GM12873 (cell line): ENCODE measurements at regions not wholly inside any gene's neighbourhood (a gene's known extent, or its start where the extent isn't known, plus 50 kb on each side); places are given as distances from the start of the nearest gene placed in this dataset.

ENCODE experiments used
- TF ChIP-seq, protein P1 (sequence below): IDR thresholded peaks from 2 replicates; pipeline ENCODE4 v1.5.1; 2012; ENCODE audit warnings: low read depth, mild to moderate bottlenecking, moderate library complexity, low read length, control low read depth; ENCODE audit not compliant: insufficient read depth; ENCODE audit errors: missing control alignments

DNA sequence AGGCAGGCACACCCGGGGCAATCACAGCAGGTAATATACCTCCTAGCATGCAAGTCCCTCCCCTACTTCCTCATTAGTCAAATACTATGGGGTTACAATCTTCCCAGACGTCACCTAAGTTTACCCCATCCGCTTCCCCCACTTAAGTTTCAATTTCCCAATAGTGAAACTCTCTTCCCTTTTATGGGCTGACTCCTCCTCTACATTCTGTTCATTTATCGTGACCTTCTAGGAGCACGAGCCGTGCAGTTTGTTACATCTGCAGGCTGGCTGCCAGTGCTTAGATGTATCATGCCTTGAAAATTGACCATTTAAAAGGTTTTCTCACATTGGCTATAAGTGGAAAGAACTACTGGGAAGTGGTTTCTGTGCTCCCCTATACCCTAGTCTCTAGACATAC lies 1357.8 kb upstream of the CRIM1 start:
- TF ChIP-seq, protein P1, sequence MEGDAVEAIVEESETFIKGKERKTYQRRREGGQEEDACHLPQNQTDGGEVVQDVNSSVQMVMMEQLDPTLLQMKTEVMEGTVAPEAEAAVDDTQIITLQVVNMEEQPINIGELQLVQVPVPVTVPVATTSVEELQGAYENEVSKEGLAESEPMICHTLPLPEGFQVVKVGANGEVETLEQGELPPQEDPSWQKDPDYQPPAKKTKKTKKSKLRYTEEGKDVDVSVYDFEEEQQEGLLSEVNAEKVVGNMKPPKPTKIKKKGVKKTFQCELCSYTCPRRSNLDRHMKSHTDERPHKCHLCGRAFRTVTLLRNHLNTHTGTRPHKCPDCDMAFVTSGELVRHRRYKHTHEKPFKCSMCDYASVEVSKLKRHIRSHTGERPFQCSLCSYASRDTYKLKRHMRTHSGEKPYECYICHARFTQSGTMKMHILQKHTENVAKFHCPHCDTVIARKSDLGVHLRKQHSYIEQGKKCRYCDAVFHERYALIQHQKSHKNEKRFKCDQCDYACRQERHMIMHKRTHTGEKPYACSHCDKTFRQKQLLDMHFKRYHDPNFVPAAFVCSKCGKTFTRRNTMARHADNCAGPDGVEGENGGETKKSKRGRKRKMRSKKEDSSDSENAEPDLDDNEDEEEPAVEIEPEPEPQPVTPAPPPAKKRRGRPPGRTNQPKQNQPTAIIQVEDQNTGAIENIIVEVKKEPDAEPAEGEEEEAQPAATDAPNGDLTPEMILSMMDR, result no peak

DNA sequence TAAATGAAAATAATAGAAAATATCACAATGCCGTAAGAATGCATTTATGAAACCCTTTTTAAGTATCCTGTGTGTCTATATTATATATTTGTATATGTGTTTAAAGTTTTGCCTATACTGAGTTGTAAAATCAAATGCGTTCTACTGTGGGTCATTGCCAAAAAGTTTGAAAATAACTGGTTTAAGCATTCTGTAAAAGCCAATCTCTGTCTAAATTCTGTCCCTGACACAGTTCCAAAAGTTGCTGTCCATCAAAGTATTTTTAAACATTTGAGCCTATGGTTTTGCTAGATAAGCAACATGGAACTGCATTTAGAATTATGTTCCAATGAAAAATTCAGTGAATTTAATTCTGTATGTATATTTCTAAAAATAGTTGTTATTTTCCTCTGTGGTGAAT lies 1360.4 kb upstream of the CRIM1 start:
- TF ChIP-seq, protein P1, result no peak

DNA sequence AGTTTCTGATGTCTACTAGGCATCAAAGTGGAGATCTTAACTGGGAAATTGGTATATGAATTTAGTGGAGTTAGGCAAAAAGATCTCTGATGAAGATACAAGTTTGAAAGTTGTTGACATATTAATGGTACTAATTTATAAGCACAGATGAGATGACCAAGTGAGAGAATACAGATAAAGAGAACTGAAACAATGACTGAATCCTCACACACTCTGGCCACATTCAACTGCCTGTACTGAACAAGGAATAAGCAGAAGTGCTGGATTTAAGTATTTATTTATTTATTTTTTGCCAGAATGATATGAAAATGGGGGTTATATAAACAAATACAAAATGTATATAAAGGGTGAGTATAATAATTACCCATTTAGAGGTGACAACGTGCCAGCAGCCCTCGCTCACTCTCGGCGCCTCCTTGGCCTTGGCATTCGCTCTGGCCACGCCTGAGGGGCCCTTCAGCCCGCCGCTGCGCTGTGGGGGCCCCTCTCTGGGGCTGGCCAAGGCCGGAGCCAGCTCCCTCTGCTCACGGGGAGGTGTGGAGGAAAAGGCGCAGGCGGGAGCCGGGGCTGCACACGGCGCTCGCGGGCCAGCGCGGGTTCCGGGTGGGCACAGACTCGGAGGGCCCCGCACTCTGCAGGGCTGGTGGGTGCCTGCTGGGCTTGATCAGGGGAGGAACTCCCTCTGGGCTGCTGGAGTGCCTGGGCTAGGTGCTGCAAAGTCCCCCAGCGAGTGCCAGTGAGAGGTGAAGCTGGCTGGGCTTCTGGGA lies 1363.9 kb upstream of the CRIM1 start:
- TF ChIP-seq, protein P1, result no peak

DNA sequence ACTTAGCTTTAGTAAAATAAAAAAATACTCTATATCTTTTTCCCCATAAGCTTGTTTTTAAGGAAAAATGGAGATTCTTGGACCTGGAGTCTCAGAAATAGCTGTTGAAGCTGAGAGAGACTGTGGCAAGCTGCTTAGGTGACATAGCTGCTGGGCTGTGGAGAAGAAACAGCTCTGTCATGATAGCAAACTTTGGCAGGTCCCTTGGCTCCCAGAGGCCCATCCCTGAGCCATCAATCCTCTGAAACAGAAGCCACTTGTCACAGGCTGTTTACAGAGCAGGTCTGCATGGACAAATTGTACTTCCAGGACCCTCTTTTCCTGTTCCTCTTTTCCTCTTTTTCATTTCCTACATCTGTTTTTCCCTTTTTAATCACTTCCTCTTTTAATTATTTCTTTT lies 1370.1 kb upstream of the CRIM1 start:
- TF ChIP-seq, protein P1, result no peak

DNA sequence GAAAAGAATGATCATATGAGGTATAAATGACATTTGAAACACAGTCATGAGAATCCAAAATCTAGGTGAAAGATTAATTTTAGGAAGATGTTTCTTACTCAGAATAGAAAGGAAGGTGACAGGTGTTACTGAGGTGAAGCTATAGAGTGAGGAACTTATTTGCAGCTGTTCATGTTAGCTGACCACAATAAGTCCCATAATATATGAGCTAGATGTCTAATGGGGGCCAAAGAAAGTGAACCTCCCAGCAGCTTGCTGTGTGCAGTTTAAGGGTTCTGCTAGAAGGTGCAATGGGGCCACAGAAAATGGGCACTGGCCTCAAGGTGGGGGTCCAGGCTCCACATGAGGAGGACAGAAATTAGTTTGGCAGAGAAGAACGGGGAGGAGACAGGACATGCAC lies 1374.9 kb upstream of the CRIM1 start:
- TF ChIP-seq, protein P1, result no peak

DNA sequence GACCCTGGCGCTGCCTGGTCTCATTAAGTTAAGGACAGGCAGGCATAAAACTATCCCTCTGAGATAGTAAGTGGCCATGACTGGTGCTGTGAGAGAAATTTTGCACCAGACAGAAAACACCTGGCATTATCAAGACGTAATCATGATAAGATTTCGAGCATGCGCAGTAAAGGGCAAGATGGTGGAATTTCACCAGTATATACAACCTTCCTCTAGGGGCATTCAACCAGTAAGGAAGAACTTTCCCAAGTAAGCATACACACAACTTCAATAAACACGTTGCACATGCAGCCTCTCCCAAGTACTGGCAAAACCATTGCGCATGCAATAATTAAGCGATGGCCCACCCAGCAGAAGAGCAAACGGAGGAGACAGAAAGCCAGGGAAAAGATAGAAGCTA lies 1376.4 kb upstream of the CRIM1 start:
- TF ChIP-seq, protein P1, result no peak

DNA sequence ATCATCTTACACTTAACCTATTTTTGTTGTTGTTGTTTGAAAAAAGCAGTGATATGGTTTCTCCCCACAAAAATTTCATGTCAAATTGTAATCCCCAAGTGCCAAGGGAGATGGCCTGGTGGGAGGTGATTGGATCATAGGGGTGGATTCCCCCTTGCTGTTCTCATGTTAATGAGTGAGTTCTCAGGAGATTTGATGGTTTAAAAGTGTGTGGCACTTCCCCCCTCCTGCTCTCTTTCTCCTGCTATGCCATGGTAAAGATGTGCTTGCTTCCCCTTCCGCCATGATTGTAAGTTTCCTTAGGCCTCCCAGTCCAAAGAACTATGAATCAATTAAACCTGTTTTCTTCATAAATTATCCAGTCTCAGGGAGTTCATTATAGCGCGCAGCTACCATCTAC lies 1362.7 kb upstream of the FAM98A start:
- TF ChIP-seq, protein P1, result no peak
